Hepatocyte (in vitro differentiated cells): ENCODE measurements at regions not wholly inside any gene's neighbourhood (a gene's known extent, or its start where the extent isn't known, plus 50 kb on each side); places are given as distances from the start of the nearest gene placed in this dataset.

Experiments used
- EZH2 ChIP-seq: fragments of 200-600 bp; sonication (generic); IDR thresholded peaks from 2 replicates; pipeline ENCODE4 v1.6.1; 2016; ENCODE audit warnings: antibody characterized with exemption, mild to moderate bottlenecking, borderline replicate concordance
- TF ChIP-seq, protein P1 (sequence below): fragments of 200-600 bp; sonication (generic); IDR thresholded peaks from 2 replicates; pipeline ENCODE4 v1.5.1; 2016; ENCODE audit warnings: antibody characterized with exemption, mild to moderate bottlenecking; ENCODE audit not compliant: poor library complexity

DNA sequence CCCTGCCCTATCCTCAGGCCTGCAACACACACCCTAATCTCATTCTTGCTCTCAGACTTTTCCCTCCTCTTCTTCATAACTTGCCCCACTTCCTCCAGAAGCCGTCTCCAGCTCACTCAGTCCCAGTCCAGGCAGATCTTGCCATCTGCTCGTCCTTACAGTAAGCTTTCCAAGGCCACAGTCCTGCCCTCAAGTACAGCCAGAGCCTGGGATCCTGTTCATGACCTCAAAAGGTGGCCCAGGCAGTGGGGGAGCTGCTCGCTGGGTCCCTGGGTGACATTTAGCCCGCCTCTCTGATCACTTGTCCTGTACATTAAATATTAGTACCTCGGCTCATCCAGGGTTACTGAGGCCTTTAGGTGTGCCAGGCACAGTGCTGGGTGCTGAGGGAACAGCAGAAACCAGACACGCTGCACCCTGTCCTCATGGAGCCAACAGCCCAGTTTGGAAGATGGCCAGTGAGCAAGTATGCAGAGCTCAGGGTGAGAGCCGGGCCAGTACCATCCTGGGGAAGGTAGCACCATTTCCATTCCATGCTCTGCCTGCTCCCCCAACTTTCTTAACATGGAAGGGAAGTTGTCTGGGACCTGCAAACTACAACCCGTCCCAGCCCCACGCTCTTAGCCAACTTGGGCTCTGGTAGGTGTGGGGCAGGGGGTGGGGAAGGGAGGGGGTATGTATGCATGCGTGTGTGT, 100.4 kb downstream of the C5orf15 start:
- TF ChIP-seq, protein P1, sequence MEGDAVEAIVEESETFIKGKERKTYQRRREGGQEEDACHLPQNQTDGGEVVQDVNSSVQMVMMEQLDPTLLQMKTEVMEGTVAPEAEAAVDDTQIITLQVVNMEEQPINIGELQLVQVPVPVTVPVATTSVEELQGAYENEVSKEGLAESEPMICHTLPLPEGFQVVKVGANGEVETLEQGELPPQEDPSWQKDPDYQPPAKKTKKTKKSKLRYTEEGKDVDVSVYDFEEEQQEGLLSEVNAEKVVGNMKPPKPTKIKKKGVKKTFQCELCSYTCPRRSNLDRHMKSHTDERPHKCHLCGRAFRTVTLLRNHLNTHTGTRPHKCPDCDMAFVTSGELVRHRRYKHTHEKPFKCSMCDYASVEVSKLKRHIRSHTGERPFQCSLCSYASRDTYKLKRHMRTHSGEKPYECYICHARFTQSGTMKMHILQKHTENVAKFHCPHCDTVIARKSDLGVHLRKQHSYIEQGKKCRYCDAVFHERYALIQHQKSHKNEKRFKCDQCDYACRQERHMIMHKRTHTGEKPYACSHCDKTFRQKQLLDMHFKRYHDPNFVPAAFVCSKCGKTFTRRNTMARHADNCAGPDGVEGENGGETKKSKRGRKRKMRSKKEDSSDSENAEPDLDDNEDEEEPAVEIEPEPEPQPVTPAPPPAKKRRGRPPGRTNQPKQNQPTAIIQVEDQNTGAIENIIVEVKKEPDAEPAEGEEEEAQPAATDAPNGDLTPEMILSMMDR: no peak
- no peak for TF ChIP-seq EZH2
